HG03432 (cell line): ENCODE measurements at regions not wholly inside any gene's neighbourhood (a gene's known extent, or its start where the extent isn't known, plus 50 kb on each side); places are given as distances from the start of the nearest gene placed in this dataset.

Experiments
- ATAC-seq: cut with Tn5 transposase; IDR thresholded peaks from one replicate; pipeline ENCODE4 v1.9.1; 2021; ENCODE audit warnings: mild to moderate bottlenecking, moderate library complexity; ENCODE audit not compliant: unreplicated experiment

- ATAC-seq, result no peak
These were observed 165.1 kb upstream of the NCAM1 start for GRCh38 chr11:112795911-112796649.

DNA sequence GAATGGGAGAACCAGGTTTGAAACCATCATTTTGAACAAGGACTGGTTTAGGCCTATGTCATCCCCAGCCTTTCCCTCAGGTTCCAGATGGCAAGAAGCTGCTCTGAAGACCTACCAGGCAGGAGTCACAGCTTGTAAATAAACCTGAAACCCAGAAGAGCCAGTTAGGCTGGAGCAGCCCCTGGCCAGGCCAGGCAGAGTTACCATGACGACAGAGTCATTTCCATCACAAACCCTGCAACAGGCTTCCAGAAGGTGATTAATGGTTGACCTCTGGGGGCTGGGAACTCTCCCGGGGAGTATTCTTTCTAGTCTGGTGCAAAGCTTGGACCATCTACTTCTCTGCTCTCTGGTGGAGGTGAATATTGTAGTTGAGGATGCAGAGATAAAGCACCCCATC lies 164.1 kb upstream of the NCAM1 start:
- no peak for ATAC-seq

- ATAC-seq, result peak; percentile 71
These were observed 163.4 kb upstream of the NCAM1 start for GRCh38 chr11:112797648-112798293.

- no peak for ATAC-seq
These were observed 160.0 kb upstream of the NCAM1 start for GRCh38 chr11:112801025-112801816.

- no peak for ATAC-seq
These were observed 159.5 kb upstream of the NCAM1 start for GRCh38 chr11:112801817-112802088.

GRCh38 chr11:112805658-112806057 lies 155.6 kb upstream of the NCAM1 start:
- no peak for ATAC-seq

DNA sequence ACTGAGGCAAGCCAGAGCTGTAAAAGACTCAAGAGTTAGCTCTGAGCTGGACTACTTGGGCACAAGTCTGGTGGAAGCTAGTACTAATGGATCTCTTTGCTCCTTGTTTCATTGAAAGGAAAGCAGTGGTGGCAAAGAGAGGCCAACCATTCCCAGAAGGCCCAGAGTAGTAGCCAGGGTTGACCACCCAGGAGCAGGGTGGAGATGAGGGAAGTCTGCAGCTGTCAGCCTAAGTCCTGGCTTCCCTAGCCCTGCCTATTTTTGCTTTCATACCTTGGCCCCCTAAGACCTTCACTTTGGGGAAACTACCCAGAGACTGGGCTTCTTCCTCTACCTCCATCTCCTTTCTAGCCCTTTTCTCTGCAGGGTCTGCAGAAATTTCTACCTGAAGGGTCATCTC lies 155.0 kb upstream of the NCAM1 start:
- no peak for ATAC-seq

- no peak for ATAC-seq
These were observed 154.3 kb upstream of the NCAM1 start for GRCh38 chr11:112806876-112807275.

DNA sequence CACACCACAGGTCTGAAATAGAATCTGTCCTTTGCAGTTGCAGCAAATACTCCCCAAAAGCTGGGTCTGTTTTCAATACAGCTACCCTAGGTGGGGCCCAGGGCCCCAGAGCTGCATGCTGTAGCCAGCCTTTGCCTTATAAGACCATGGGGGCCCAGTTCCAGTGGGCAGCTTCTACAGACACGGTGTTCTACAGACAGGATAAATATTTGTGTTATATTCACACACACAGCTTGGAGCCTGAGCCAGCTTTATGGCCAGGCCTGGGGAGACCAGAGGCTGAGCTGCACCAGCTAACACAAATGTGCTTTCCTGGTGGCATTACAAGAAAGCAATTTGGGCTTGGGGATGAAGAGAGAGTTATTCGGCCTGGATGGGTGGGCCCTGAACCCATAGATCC lies 151.8 kb upstream of the NCAM1 start:
- ATAC-seq, result no peak

DNA sequence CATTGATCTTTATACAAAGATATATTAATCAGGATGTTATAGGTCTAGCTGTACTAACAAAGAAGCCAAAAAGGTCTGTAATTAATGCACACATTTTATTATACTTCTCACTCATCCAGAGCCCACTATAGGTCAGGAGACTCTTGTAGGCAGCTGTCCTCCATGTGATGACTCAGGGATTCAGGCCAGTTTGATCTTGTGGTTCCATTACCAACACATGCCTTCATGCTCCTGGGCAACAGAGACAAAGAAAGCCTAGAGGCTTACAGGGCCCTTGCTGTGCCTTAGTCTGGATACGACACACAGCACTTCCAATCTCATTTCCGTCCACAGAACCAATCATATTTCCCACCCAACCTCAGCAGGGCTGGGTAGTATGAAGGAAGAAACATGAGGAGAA lies 150.3 kb upstream of the NCAM1 start:
- no peak for ATAC-seq

DNA sequence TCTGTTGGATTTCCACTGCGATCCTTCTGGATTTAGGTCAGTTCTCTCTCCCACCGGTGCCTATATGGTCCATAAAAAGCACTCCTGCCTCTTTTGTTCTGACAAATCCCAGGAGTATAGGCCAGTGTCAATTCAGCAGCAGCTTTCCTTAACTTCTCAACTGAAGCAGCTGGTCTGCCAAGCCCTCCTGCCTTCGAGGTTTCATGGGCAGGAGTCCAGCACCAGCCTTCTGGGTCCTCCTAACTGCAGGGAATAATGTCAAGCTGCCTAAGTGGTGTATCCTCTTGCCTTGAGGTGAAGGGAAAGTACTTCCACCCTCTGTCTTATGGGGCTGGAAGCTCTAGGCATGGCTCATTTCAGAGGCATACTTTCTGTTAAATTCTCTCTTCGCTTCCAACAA lies 149.4 kb upstream of the NCAM1 start:
- no peak for ATAC-seq

- no peak for ATAC-seq
These were observed 148.5 kb upstream of the NCAM1 start for GRCh38 chr11:112812729-112813128.

DNA sequence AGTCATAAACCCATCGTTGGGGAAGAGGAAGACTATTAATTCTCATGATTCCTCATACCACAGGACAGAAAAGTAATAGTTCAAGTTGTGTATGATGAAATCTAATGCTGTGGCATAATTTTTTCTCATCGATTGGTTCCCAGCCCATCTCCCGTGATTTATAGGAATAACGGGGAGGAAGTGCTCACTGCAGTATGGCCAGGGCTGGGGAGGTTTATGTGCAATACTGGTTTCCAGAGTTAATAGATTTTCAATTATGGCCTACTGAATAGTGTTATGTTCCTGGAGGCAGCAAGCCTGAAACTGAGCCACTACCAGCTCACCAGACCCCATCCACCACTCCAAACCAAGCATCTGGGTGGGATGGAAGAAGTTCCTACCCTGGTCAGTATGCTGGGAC lies 147.1 kb upstream of the NCAM1 start:
- ATAC-seq, result no peak

DNA sequence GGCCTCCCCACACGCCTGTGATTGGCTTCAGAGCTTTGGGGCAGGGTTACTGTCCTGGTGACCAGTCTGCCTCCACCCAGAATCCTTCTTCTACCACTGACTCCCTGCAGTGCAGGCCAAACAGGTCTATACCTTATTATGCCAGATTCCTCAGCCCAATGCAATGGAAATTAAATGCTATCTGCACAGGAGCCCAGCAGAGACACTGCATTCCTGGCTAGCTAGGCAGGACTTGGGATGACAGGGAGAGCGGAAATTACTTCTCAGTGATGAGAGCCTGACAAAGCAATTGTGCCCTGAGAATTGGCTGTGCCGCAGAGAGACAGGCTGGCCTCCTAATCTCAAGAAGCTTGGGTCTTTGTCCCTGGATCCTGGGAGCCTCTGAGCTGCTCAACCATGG lies 143.8 kb upstream of the NCAM1 start:
- no peak for ATAC-seq

DNA sequence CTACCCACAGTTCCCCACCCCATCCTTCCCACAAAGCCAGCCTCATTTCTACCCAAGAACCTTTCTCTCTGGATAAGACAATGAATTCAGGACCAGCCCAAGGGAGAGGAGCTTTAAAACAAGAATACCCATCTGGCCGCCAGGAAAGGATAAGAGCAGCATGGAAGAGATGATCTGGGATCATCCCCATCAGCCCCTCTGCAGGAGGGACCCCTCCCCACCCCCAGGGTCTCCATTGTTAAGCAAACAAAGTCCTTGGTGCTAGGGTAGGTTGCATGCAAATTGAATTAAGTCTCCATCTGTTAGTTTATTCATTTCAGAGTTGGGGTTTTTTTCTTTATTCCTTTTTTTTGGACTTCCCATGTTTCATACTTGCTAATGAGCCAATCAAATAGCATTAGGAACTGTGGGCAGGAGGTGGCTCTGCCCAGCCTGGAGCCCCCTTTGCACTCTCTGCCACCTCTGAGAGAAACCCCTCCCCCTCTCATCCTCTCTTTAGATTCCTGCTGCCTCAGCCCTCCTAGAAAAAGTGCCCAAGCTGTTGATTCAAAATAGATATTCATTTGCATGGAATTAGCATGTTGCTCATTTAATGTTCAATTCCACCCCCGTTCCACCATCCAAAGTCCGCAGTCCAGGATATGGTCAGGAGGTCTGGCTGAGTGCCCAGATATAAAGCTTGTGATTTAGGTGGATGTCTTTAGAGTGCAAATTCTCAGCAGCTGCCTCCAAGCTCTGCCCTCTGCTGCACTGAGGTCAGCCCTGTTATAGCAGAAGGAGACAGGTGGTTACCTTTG lies 138.5 kb upstream of the NCAM1 start:
- no peak for ATAC-seq

DNA sequence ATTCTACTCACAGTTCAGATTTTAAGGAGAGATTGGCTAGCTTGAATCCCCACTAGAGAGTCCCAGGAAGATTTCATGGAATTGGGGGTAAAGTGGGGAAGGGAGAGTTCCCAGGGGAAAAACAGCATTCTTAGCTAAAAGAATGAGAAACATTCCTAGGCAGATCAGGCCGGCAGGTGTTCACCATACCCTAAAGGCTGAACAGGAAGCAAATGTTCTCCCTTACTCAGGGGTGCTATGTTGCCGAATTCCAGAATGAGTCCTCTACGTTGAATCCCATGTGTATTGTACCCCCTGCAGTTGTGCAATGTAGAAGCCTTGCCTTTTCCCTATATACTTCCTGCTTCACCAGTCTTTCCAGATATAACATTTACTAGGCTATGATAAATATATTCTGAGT lies 135.2 kb upstream of the NCAM1 start:
- no peak for ATAC-seq

- ATAC-seq, result no peak
These were observed 134.4 kb upstream of the NCAM1 start for GRCh38 chr11:112826788-112827187.

DNA sequence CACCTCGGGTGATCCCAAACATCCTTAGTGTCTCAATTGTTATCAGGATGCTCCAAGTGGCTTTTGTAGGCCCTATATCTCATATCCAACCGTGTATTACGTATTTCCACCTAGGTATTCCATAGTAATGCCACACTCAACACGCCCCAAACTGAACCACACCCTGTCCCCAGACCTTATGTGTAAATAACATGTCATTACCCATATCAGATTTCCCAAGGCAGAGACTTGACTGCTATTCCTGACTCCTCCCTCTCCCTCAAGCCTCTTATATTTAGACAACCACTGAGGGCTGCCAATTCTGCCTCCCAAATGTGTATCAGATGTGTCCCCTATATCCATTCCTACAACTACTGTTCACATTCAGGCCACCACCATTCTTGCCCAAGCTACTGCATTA lies 132.8 kb upstream of the NCAM1 start:
- no peak for ATAC-seq

GRCh38 chr11:112829971-112830654 lies 131.1 kb upstream of the NCAM1 start:
- ATAC-seq, result no peak

GRCh38 chr11:112831041-112831440 lies 130.2 kb upstream of the NCAM1 start:
- ATAC-seq, result no peak
